Gastrocnemius medialis (tissue), 4 donors: ENCODE measurements at regions not wholly inside any gene's neighbourhood (a gene's known extent, or its start where the extent isn't known, plus 50 kb on each side); places are given as distances from the start of the nearest gene placed in this dataset.

Experiments
- CTCF ChIP-seq, 5 experiments: fragments of 450-650 bp in 3 of 5; fragments of 200-600 bp in 2 of 5; sonication (generic) in 2 of 5; IDR thresholded peaks in 4 of 5; conservative IDR thresholded peaks in 1 of 5; 1 replicate in 4 of 5; 2 replicates in 1 of 5; pipeline ENCODE4 v1.5.1; 2016 to 2019; ENCODE audit warnings: antibody characterized with exemption in 5 of 5, mild to moderate bottlenecking in 3 of 5, moderate library complexity in 3 of 5
- POLR2A ChIP-seq, 2 donors: fragments of 450-650 bp; IDR thresholded peaks; one replicate each; pipeline ENCODE4 v1.6.1; 2017; ENCODE audit warnings: antibody characterized with exemption in 2 of 2, mild to moderate bottlenecking in 2 of 2, moderate library complexity in 2 of 2

GRCh38 chr10:31705136-31705535 lies 223.5 kb downstream of the ARHGAP12 start:
- TF ChIP-seq POLR2A (IDR thresholded peaks at IDR 0.05) = no peak
- TF ChIP-seq CTCF (IDR thresholded peaks at IDR 0.05 in 4 of 5, conservative IDR thresholded peaks at IDR 0.05 in 1 of 5) = no peak
